H9 (cell line): ENCODE measurements at regions not wholly inside any gene's neighbourhood (a gene's known extent, or its start where the extent isn't known, plus 50 kb on each side); places are given as distances from the start of the nearest gene placed in this dataset.

Experiments used
- DNase-seq: peaks from one replicate; pipeline ENCODE4 v3.0.0-alpha.2; 2017
- H2AFZ ChIP-seq: one replicate; pipeline ENCODE4 v1.6.1; 2013; ENCODE audit warnings: mild to moderate bottlenecking, low read length, control low read depth, moderate library complexity
- H2AK5ac ChIP-seq: 2 replicates; pipeline ENCODE4 v1.6.1; 2013; ENCODE audit warnings: low read length, control low read depth, mixed read lengths; ENCODE audit not compliant: insufficient read length
- H2BK120ac ChIP-seq: one replicate; pipeline ENCODE4 v1.6.1; 2013; ENCODE audit warnings: low read depth, mild to moderate bottlenecking, low read length, control low read depth, inconsistent platforms; ENCODE audit not compliant: poor library complexity, severe bottlenecking
- H2BK12ac ChIP-seq: 2 replicates; pipeline ENCODE4 v1.6.1; 2013; ENCODE audit warnings: low read length, control low read depth, mixed read lengths, low read depth; ENCODE audit not compliant: insufficient read length
- H2BK15ac ChIP-seq: 2 replicates; pipeline ENCODE4 v1.6.1; 2013; ENCODE audit warnings: low read depth, low read length, control low read depth
- H2BK20ac ChIP-seq: one replicate; pipeline ENCODE4 v1.6.1; 2013; ENCODE audit warnings: low read depth, mild to moderate bottlenecking, low read length, control low read depth, inconsistent platforms; ENCODE audit not compliant: poor library complexity, severe bottlenecking
- H2BK5ac ChIP-seq: 2 replicates; pipeline ENCODE4 v1.6.1; 2013; ENCODE audit warnings: low read length, control low read depth, mixed read lengths; ENCODE audit not compliant: insufficient read length
- H3K14ac ChIP-seq: 2 replicates; pipeline ENCODE4 v1.6.1; 2013; ENCODE audit warnings: low read length, control low read depth; ENCODE audit not compliant: insufficient read depth
- H3K18ac ChIP-seq: 2 replicates; pipeline ENCODE4 v1.6.1; 2013; ENCODE audit warnings: low read depth, mild to moderate bottlenecking, mixed read lengths, low read length, control low read depth; ENCODE audit not compliant: insufficient read length
- H3K23ac ChIP-seq: 2 replicates; pipeline ENCODE4 v1.6.1; 2013; ENCODE audit warnings: low read length, control low read depth, mixed read lengths, low read depth; ENCODE audit not compliant: insufficient read length
- H3K23me2 ChIP-seq: 2 replicates; pipeline ENCODE4 v1.6.1; 2013; ENCODE audit warnings: low read depth, mild to moderate bottlenecking, mixed read lengths, low read length, control low read depth; ENCODE audit not compliant: insufficient read length, poor library complexity, severe bottlenecking
- H3K27ac ChIP-seq: 2 replicates; pipeline ENCODE4 v1.5.1; 2013; ENCODE audit warnings: low read length, control low read depth, mixed read lengths, low read depth; ENCODE audit not compliant: insufficient read length
- H3K27me3 ChIP-seq: 2 replicates; pipeline ENCODE4 v1.6.1; 2013; ENCODE audit warnings: low read length, control low read depth, inconsistent platforms; ENCODE audit not compliant: insufficient read depth
- H3K4ac ChIP-seq: 2 replicates; pipeline ENCODE4 v1.6.1; 2013; ENCODE audit warnings: low read depth, mild to moderate bottlenecking, control low read depth, inconsistent platforms, low read length, moderate library complexity
- H3K4me1 ChIP-seq: 2 replicates; pipeline ENCODE4 v1.6.1; 2013; ENCODE audit warnings: low read length, control low read depth, inconsistent platforms; ENCODE audit not compliant: insufficient read depth
- H3K4me2 ChIP-seq: 2 replicates; pipeline ENCODE4 v1.6.1; 2013; ENCODE audit warnings: low read length, control low read depth, mixed read lengths; ENCODE audit not compliant: insufficient read length, insufficient read depth
- H3K56ac ChIP-seq: 2 replicates; pipeline ENCODE4 v1.6.1; 2013; ENCODE audit warnings: low read depth, mild to moderate bottlenecking, mixed read lengths, low read length, control low read depth; ENCODE audit not compliant: insufficient read length
- H3K79me1 ChIP-seq: 2 replicates; pipeline ENCODE4 v1.6.1; 2013; ENCODE audit warnings: low read depth, mild to moderate bottlenecking, moderate library complexity, low read length, control low read depth, inconsistent platforms; ENCODE audit not compliant: insufficient read depth, poor library complexity, severe bottlenecking
- H3K79me2 ChIP-seq: 2 replicates; pipeline ENCODE4 v1.6.1; 2013; ENCODE audit warnings: low read length, control low read depth, inconsistent platforms; ENCODE audit not compliant: insufficient read depth
- H3K9ac ChIP-seq: 2 replicates; pipeline ENCODE4 v1.6.1; 2013; ENCODE audit warnings: low read length, control low read depth, mixed read lengths; ENCODE audit not compliant: insufficient read length; ENCODE audit errors: extremely low read depth
- H3K9me3 ChIP-seq: one replicate; pipeline ENCODE4 v1.6.1; 2013; ENCODE audit warnings: low read depth, low read length, inconsistent platforms; ENCODE audit not compliant: control insufficient read depth
- H3T11ph ChIP-seq: one replicate; pipeline ENCODE4 v1.6.1; 2013; ENCODE audit warnings: mild to moderate bottlenecking, low read length, control low read depth, inconsistent platforms
- H4K20me1 ChIP-seq: one replicate; pipeline ENCODE4 v1.6.1; 2013; ENCODE audit not compliant: control insufficient read depth, insufficient read length, insufficient read depth
- H4K5ac ChIP-seq: 2 replicates; pipeline ENCODE4 v1.6.1; 2013; ENCODE audit warnings: low read depth, mild to moderate bottlenecking, mixed read lengths, low read length, control low read depth; ENCODE audit not compliant: insufficient read length
- H4K8ac ChIP-seq: replicated peaks from 2 replicates; pipeline ENCODE4 v1.6.1; 2013; ENCODE audit warnings: low read length, control low read depth, mixed read lengths, low read depth; ENCODE audit not compliant: insufficient read length
- H4K91ac ChIP-seq: 2 replicates; pipeline ENCODE4 v1.6.1; 2013; ENCODE audit warnings: low read depth, mild to moderate bottlenecking, moderate library complexity, mixed read lengths, low read length, control low read depth; ENCODE audit not compliant: insufficient read length
- H3K27ac Mint-ChIP-seq, 3 experiments: 2 replicates in 2 of 3; 3 replicates in 1 of 3; pipeline ENCODE4 v1.8.0; 2020 to 2021; ENCODE audit warnings: mixed read lengths in 3 of 3, mild to moderate bottlenecking in 1 of 3, moderate library complexity in 1 of 3
- H3K27me3 Mint-ChIP-seq: 2 replicates; pipeline ENCODE4 v1.8.0; 2021; ENCODE audit warnings: low read depth, mild to moderate bottlenecking, moderate library complexity, mixed read lengths
- H3K36me3 Mint-ChIP-seq, 3 experiments: 2 replicates in 2 of 3; 3 replicates in 1 of 3; pipeline ENCODE4 v1.8.0; 2020 to 2021; ENCODE audit warnings: low read depth in 3 of 3, mixed read lengths in 3 of 3; ENCODE audit not compliant: insufficient read depth in 1 of 3
- H3K4me1 Mint-ChIP-seq, 2 experiments: 2 replicates each; pipeline ENCODE4 v1.8.0; 2020; ENCODE audit warnings: mixed read lengths in 2 of 2
- H3K4me3 Mint-ChIP-seq, 2 experiments: 2 replicates in 1 of 2; 3 replicates in 1 of 2; pipeline ENCODE4 v1.8.0; 2020 to 2021; ENCODE audit warnings: mild to moderate bottlenecking in 2 of 2, mixed read lengths in 2 of 2, moderate library complexity in 1 of 2
- H3K9me3 Mint-ChIP-seq, 2 experiments: 2 replicates in 1 of 2; 3 replicates in 1 of 2; pipeline ENCODE4 v1.8.0; 2020; ENCODE audit warnings: mild to moderate bottlenecking in 2 of 2, mixed read lengths in 2 of 2, moderate library complexity in 1 of 2
- WGBS: extraction: QIAGEN DNeasy Blood & Tissue Kit; methylation state at CpG from one replicate; pipeline ENCODE4 v1.1.7; 2013; ENCODE audit warnings: missing lambda C conversion rate, low lambda C conversion rate, mixed read lengths; ENCODE audit not compliant: insufficient read length; ENCODE audit errors: extremely low coverage; 5-methylcytosine and 5-hydroxymethylcytosine counted together
- TF ChIP-seq, protein P1 (sequence below): fragments of 200-600 bp; sonication (generic); conservative IDR thresholded peaks from 3 replicates; pipeline ENCODE4 v1.8.0; 2021; ENCODE audit warnings: antibody characterized with exemption, mild to moderate bottlenecking

GRCh38 chr3:24639481-24640329 is 145.1 kb upstream of the THRB start:
- Mint-ChIP-seq H3K36me3 (peaks cover 0 to 5% (median 3%) of the 10 kb centered on the region in 3 experiments; a peak in 3 of 7 replicates), H3K9me3 (peaks cover 3 to 12% of the 10 kb centered on the region in 2 experiments; a peak in 3 of 5 replicates), H3K4me3 (no peak overlapping the region), H3K27me3 (no peaks in the 10 kb centered on the region), H3K4me1 (peaks cover 25 to 31% of the 10 kb centered on the region in 2 experiments), H3K27ac (no peak overlapping the region; a peak in 1 of 7 replicates)
- Histone ChIP-seq H3K27me3 (no peaks in the 10 kb centered on the region), H3K18ac (no peak overlapping the region), H3K23me2 (no peaks in the 10 kb centered on the region), H2BK5ac (no peak overlapping the region), H2BK20ac (no peak overlapping the region), H2BK120ac (no peak overlapping the region), H3K4ac (no peak overlapping the region), H3K23ac (no peak overlapping the region), H3K14ac (no peak overlapping the region), H3K79me2 (no peaks in the 10 kb centered on the region), H3T11ph (no peak overlapping the region), H2BK15ac (no peak overlapping the region), H2AFZ (no peak overlapping the region), H3K4me1 (peaks cover 3% of the 10 kb centered on the region; the same call in 1 of the 2 replicates), H3K79me1 (no peaks in the 10 kb centered on the region), H2AK5ac (no peak overlapping the region), H3K27ac (no peak overlapping the region), H3K9me3 (no peaks in the 10 kb centered on the region), H3K4me2 (no peak overlapping the region), H4K91ac (no peak overlapping the region), H2BK12ac (no peak overlapping the region), H4K5ac (no peak overlapping the region), H3K9ac (no peak overlapping the region), H4K20me1 (no peaks in the 10 kb centered on the region), H3K56ac (no peak overlapping the region), H4K8ac (no peak overlapping the region)
- no CpG with 5 or more reads among the region's 4 CpGs for WGBS
- TF ChIP-seq, protein P1, sequence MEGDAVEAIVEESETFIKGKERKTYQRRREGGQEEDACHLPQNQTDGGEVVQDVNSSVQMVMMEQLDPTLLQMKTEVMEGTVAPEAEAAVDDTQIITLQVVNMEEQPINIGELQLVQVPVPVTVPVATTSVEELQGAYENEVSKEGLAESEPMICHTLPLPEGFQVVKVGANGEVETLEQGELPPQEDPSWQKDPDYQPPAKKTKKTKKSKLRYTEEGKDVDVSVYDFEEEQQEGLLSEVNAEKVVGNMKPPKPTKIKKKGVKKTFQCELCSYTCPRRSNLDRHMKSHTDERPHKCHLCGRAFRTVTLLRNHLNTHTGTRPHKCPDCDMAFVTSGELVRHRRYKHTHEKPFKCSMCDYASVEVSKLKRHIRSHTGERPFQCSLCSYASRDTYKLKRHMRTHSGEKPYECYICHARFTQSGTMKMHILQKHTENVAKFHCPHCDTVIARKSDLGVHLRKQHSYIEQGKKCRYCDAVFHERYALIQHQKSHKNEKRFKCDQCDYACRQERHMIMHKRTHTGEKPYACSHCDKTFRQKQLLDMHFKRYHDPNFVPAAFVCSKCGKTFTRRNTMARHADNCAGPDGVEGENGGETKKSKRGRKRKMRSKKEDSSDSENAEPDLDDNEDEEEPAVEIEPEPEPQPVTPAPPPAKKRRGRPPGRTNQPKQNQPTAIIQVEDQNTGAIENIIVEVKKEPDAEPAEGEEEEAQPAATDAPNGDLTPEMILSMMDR: no peak
- DNase-seq: no peak
